HUES48 (cell line): ENCODE measurements at regions not wholly inside any gene's neighbourhood (a gene's known extent, or its start where the extent isn't known, plus 50 kb on each side); places are given as distances from the start of the nearest gene placed in this dataset.

ENCODE experiments used
- H3K27ac ChIP-seq: one replicate; pipeline ENCODE4 v1.7.0; 2013; ENCODE audit warnings: low read depth, low read length, inconsistent platforms
- H3K27me3 ChIP-seq: 2 replicates; pipeline ENCODE4 v1.6.1; 2013; ENCODE audit warnings: mild to moderate bottlenecking, low read length; ENCODE audit not compliant: control insufficient read depth, insufficient read depth
- H3K36me3 ChIP-seq: 2 replicates; pipeline ENCODE4 v1.6.1; 2013; ENCODE audit warnings: low read length; ENCODE audit not compliant: control insufficient read depth, insufficient read depth
- H3K4me1 ChIP-seq: 2 replicates; pipeline ENCODE4 v1.6.1; 2013; ENCODE audit warnings: mild to moderate bottlenecking, low read length; ENCODE audit not compliant: control insufficient read depth, insufficient read depth
- H3K4me3 ChIP-seq: 2 replicates; pipeline ENCODE4 v1.5.1; 2013; ENCODE audit warnings: mild to moderate bottlenecking, low read depth, low read length
- H3K9ac ChIP-seq: 2 replicates; pipeline ENCODE4 v1.6.1; 2013; ENCODE audit warnings: mild to moderate bottlenecking, low read depth, low read length, moderate library complexity
- H3K9me3 ChIP-seq: 2 replicates; pipeline ENCODE4 v1.6.1; 2013; ENCODE audit warnings: low read length; ENCODE audit not compliant: control insufficient read depth, insufficient read depth

DNA sequence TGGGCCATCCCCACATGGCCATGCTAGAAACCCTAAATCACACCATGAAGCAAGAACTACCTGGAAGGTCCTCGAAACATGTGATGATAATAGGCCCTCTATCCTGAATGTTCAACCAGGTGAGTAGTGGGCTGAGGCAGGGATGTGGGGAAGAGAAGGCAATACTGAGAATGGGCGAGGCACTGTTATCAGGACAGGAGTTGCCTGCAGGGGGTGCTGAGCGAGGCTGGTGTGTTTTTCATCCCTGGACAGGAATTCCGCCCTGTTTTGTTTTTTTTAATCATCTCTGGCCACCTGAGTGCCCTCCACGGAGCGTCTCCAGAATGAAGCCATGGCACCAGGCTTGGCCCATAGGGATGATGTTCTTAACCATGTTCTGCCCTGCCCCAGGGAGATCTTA is 103.0 kb upstream of the SOX11 start:
- Histone ChIP-seq H3K4me1 (no peaks in the 10 kb centered on the region), H3K27me3 (no peaks in the 10 kb centered on the region), H3K4me3 (no peak overlapping the region), H3K27ac (no peak overlapping the region), H3K9me3 (no peaks in the 10 kb centered on the region), H3K9ac (no peak overlapping the region), H3K36me3 (no peaks in the 10 kb centered on the region)

DNA sequence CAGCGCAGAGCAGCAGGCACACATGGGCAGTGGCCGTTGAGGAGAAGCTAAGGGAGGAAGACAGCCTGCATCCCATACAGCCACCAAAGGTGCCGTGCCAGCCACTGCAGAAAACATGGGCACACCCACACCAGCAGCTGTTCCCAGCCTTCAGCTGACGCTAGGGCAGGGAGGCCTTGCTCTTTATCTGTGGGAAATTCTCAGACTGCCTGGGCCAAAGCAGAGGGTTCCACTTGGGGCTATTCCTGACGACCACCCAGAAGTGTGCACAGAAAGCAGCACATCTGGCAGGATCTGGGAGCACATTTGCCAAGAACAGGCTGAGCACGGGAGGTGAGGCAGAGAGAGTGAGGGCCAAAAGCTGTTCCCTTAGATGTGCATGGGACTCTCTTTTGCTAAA is 101.3 kb upstream of the SOX11 start:
- no peaks in the 10 kb centered on the region for H3K36me3 ChIP-seq
- H3K9ac ChIP-seq, result no peak overlapping the region
- no peaks in the 10 kb centered on the region for H3K27me3 ChIP-seq
- no peaks in the 10 kb centered on the region for H3K9me3 ChIP-seq
- H3K4me3 ChIP-seq, result no peak overlapping the region
- H3K4me1 ChIP-seq, result no peaks in the 10 kb centered on the region
- no peak overlapping the region for H3K27ac ChIP-seq

DNA sequence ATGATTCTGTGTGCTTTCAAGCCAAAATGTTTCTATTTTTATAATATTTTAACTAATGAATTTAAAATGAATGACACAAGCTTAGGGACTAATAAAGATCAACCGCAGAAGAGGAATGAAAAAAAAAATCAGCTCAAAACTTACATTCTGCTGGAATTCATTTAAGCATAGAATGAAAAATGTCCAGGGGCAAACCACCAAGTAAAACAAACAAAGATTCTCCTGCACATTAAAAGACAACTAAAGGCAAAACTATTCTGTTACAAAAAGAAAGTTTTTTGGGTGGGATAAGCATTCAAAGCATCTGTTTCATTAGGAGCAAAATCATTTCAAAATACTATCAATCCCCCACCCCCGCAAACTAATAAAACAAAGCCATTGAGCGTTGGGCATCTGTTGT is 99.3 kb upstream of the SOX11 start:
- H3K4me3 ChIP-seq, result no peak overlapping the region
- no peaks in the 10 kb centered on the region for H3K36me3 ChIP-seq
- no peak overlapping the region for H3K27ac ChIP-seq
- H3K9me3 ChIP-seq, result no peaks in the 10 kb centered on the region
- no peaks in the 10 kb centered on the region for H3K4me1 ChIP-seq
- H3K9ac ChIP-seq, result no peak overlapping the region
- H3K27me3 ChIP-seq, result no peaks in the 10 kb centered on the region

DNA sequence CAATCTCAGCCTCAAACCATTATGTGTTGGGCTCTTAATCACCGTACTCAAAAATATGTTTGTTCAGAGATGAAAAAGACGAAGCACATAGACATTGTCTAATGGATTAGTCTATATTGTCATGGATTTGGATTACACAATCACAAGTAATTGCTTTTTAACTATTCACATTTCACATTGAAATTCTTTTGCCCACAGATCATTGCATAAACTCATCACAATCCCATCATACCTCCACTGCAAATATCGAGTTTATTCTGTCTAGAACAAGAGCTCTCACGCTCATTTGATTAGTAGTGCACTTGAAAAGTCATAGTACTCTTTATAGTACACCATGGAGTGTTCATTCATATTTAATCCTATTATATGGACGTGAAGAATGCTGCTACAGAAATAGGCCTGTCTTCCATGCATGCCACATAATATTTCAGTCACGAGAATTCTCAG is 97.9 kb upstream of the SOX11 start:
- Histone ChIP-seq H3K9ac (no peak overlapping the region), H3K4me3 (no peak overlapping the region), H3K27me3 (no peaks in the 10 kb centered on the region), H3K4me1 (no peaks in the 10 kb centered on the region), H3K9me3 (no peaks in the 10 kb centered on the region), H3K36me3 (no peaks in the 10 kb centered on the region), H3K27ac (no peak overlapping the region)

DNA sequence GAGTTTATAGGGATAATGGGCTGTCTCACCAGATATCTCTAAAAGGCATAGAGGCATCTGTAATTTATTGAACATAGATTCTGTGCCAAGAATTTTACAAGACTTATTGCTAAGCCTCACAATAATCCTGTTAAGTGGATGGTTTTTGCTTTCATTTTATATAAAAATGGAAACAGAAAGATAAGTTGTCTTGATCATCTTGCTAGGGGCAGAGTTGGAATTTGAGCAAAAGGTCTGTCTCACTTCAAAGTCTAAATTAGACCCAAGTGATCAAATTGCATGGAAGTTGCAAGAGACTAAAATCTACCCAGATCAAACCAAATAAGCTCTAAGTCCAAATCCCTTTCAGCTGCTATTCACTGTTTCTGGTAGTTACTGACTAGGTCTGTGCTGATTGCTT is 95.3 kb upstream of the SOX11 start:
- Histone ChIP-seq H3K27me3 (no peaks in the 10 kb centered on the region), H3K4me3 (no peak overlapping the region), H3K9me3 (no peaks in the 10 kb centered on the region), H3K36me3 (no peaks in the 10 kb centered on the region), H3K4me1 (no peaks in the 10 kb centered on the region), H3K9ac (no peak overlapping the region), H3K27ac (no peak overlapping the region)

DNA sequence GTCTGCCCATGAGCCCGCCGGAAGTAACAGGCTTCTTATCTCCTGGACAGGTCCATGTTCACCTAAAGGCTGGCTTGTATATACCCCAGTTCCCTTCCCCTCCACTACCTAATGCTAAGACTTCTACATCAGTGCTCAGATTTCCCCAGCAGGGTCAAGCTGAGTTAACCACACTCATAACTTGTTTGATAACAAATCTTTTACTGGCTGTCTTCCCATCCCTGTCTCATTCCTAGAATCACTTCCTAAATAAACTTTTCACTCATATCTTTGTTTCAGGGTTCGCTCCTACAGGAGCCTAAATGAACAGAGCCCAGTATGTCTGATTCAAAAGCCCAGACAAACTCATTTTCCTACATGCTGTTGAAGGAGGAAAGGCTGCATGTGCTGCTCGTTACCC is 94.0 kb upstream of the SOX11 start:
- Histone ChIP-seq H3K27me3 (no peaks in the 10 kb centered on the region), H3K9ac (no peak overlapping the region), H3K9me3 (no peaks in the 10 kb centered on the region), H3K36me3 (no peaks in the 10 kb centered on the region), H3K4me1 (no peaks in the 10 kb centered on the region), H3K4me3 (no peak overlapping the region), H3K27ac (no peak overlapping the region)

DNA sequence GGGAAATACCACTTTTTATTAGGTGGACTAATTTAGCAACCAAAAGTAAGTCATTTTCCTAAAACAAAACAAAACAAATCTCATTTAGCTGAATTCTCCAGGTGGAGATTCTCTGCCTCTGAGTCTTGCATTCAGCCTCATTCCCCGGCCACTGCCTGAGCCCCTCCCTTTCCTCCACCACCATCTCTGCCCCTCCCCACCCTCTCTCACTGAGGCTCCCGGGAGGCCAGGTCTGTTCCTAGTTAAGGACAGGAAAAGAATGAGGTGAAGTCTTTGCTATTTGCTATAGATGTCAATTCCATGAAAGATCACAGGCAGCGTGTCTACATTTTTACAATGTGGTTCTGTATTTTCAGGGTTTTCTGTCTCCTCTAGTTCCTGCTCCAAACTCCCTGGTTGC is 83.0 kb upstream of the SOX11 start:
- Histone ChIP-seq H3K9me3 (no peaks in the 10 kb centered on the region), H3K4me3 (no peak overlapping the region), H3K36me3 (no peaks in the 10 kb centered on the region), H3K4me1 (peaks cover 9% of the 10 kb centered on the region; the same call in 1 of the 2 replicates), H3K27ac (no peak overlapping the region), H3K9ac (no peak overlapping the region), H3K27me3 (no peaks in the 10 kb centered on the region)

DNA sequence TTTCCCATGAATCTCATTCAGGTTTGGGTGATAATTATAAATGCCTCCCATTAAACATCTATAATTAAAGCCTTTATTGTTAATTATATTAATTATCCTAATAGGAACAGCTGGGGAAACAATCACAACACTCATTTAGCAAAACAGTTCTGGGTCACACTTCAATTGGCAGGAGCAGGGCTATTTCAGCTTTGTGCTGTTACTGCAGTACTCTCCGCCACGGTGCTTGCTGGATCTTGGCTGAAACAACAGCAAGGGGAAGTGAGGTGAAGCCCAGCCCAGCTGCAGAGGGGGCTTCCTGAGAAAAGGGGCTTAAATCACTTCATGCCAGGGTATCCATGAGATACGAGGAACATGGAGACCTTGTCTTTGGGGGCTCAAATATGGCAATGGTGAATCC is 79.5 kb upstream of the SOX11 start:
- H3K4me1 ChIP-seq, result peaks cover 9% of the 10 kb centered on the region; the same call in 1 of the 2 replicates
- no peaks in the 10 kb centered on the region for H3K36me3 ChIP-seq
- H3K9me3 ChIP-seq, result no peaks in the 10 kb centered on the region
- no peak overlapping the region for H3K27ac ChIP-seq
- no peak overlapping the region for H3K9ac ChIP-seq
- H3K4me3 ChIP-seq, result no peak overlapping the region
- H3K27me3 ChIP-seq, result no peaks in the 10 kb centered on the region

DNA sequence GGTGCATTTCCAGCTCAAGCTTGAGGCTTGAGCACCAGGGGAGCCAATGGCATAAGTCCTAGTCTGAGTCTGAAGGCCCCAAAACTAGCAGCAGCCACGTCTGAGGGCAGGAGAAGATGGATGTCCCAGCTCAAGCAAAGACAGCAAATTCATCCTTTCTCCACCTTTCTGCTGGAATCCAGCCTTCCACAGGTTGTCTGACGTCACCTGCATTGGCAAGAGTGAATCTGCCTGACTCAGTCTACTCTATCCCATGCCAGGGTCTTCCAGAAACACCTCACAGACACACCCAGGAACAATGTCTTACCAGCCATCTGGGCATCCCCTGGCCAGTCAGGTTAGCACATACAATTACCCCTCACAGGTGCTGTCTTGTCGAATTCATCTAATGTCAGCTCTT is 76.2 kb upstream of the SOX11 start:
- H3K4me1 ChIP-seq, result no peaks in the 10 kb centered on the region
- no peak overlapping the region for H3K4me3 ChIP-seq
- H3K9me3 ChIP-seq, result no peaks in the 10 kb centered on the region
- H3K27me3 ChIP-seq, result no peaks in the 10 kb centered on the region
- H3K36me3 ChIP-seq, result no peaks in the 10 kb centered on the region
- H3K9ac ChIP-seq, result no peak overlapping the region
- no peak overlapping the region for H3K27ac ChIP-seq

DNA sequence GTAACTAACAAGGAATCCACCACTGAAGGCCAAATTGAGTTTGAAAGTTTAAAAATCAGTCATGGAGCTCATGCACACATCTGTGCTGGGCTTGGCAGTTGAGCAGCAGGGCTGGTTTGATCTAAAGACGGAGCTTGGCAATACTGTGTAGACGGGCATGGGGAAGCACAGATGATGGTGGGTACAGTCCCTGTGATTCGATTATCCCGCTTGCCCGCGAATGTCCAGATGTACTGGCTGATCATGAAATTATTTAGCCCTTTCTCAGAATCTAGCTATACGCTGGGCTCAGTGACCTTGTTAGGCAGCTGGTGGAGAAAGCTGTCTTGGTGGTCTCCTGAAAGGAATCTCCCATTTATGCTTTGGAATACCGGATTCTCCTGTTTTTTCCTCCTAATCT is 74.8 kb upstream of the SOX11 start:
- H3K27ac ChIP-seq, result no peak overlapping the region

DNA sequence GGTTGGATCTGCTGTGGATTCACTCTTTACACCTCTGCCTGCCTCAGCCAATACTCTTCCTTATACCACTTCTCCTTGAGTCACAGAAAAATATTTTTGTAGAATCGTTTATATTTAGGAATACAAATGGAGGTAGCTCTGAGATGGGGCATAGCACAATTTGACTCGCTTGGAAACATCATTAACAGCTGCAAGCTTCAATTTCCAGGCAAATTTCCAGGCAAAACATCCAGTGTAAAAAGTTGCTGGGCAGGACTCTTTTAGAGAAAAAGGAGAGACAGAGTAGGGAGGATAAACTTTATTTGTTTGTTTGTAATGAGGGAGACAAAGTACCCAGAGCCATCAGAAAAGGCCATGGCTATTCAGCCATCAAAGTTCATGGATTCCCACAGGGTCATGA is 74.4 kb upstream of the SOX11 start:
- H3K36me3 ChIP-seq, result no peaks in the 10 kb centered on the region

More for the DNA sequence above, 74.8 kb upstream of the SOX11 start:
- H3K27me3 ChIP-seq, result no peaks in the 10 kb centered on the region
- no peak overlapping the region for H3K9ac ChIP-seq
- no peaks in the 10 kb centered on the region for H3K36me3 ChIP-seq
- no peak overlapping the region for H3K4me3 ChIP-seq
- no peaks in the 10 kb centered on the region for H3K9me3 ChIP-seq
- H3K4me1 ChIP-seq, result no peaks in the 10 kb centered on the region

DNA sequence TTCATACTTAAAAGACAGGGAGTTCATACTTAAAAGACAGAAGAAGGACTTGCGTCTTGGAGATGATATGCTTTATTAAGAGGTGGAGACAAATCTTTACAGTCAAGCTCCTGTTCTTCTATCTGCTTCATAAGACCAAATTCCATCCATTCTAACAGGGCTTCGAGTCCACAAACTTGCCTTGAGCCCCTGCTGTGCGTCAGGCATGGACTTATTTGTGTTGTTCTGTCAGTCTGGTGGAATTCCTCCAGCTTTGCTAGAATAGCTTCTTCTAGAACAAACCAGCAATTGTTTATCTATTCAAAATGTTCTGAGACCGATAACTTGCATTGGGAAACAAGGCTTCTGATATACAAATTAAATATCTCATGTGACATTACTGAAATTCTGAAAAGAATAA is 73.9 kb upstream of the SOX11 start:
- Histone ChIP-seq H3K4me1 (no peaks in the 10 kb centered on the region), H3K9ac (no peak overlapping the region), H3K36me3 (no peaks in the 10 kb centered on the region), H3K9me3 (no peaks in the 10 kb centered on the region), H3K27ac (no peak overlapping the region), H3K27me3 (no peaks in the 10 kb centered on the region), H3K4me3 (no peak overlapping the region)

More for the DNA sequence above, 74.4 kb upstream of the SOX11 start:
- H3K27me3 ChIP-seq, result no peaks in the 10 kb centered on the region
- H3K4me1 ChIP-seq, result no peaks in the 10 kb centered on the region
- H3K9me3 ChIP-seq, result no peaks in the 10 kb centered on the region
- no peak overlapping the region for H3K4me3 ChIP-seq
- H3K9ac ChIP-seq, result no peak overlapping the region
- H3K27ac ChIP-seq, result no peak overlapping the region
